Subcutaneous abdominal adipose tissue (tissue), 5 donors: ENCODE measurements at regions not wholly inside any gene's neighbourhood (a gene's known extent, or its start where the extent isn't known, plus 50 kb on each side); places are given as distances from the start of the nearest gene placed in this dataset.
"Not testable (repeated sequence)": the region's sequence is repeated elsewhere in the genome, so short reads cannot be mapped to it uniquely, and the experiment has no call there.

Source experiments
- H3K27ac ChIP-seq: one replicate; pipeline ENCODE4 v1.7.0; 2013; ENCODE audit warnings: low read depth, mild to moderate bottlenecking, inconsistent platforms, low read length, moderate library complexity
- H3K27me3 ChIP-seq, 5 donors: one replicate each; pipeline ENCODE4 v1.7.0; 2013; ENCODE audit warnings: low read length in 5 of 5, inconsistent platforms in 1 of 5; ENCODE audit not compliant: control insufficient read depth in 5 of 5, insufficient read depth in 4 of 5
- H3K36me3 ChIP-seq, 5 donors: one replicate each; pipeline ENCODE4 v1.7.0; 2013; ENCODE audit warnings: low read length in 5 of 5; ENCODE audit not compliant: control insufficient read depth in 5 of 5, insufficient read depth in 5 of 5
- H3K4me1 ChIP-seq, 5 donors: one replicate each; pipeline ENCODE4 v1.7.0; 2013; ENCODE audit warnings: low read length in 5 of 5, mild to moderate bottlenecking in 3 of 5, moderate library complexity in 1 of 5; ENCODE audit not compliant: control insufficient read depth in 5 of 5, insufficient read depth in 5 of 5
- H3K4me3 ChIP-seq, 5 donors: one replicate each; pipeline ENCODE4 v1.7.0; 2013; ENCODE audit warnings: low read length in 5 of 5, low read depth in 1 of 5
- H3K9ac ChIP-seq, 5 donors: one replicate each; pipeline ENCODE4 v1.7.0; 2013; ENCODE audit warnings: low read length in 5 of 5, mild to moderate bottlenecking in 4 of 5, moderate library complexity in 3 of 5
- H3K9me3 ChIP-seq, 5 donors: one replicate each; pipeline ENCODE4 v1.7.0; 2013; ENCODE audit warnings: low read length in 5 of 5; ENCODE audit not compliant: control insufficient read depth in 5 of 5
- donor health status: healthy.
- donor health status: healthy.
- donor health status: healthy.
- donor health status: healthy.
- donor health status: healthy.

DNA sequence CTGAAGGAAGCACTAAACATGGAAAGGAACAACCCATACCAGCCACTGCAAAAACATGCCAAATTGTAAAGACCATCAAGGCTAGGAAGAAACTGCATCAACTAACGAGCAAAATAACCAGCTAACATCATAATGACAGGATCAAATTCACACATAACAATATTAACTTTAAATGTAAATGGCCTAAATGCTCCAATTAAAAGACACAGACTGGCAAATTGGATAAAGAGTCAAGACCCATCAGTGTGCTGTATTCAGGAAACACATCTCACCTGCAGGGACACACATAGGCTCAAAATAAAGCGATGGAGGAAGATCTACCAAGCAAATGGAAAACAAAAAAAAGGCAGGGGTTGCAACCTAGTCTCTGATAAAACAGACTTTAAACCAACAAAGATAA is 113.5 kb upstream of the DLG1 start:
- H3K4me1 ChIP-seq, H3K27ac ChIP-seq, H3K4me3 ChIP-seq, H3K36me3 ChIP-seq, H3K27me3 ChIP-seq, H3K9me3 ChIP-seq, H3K9ac ChIP-seq: not testable (repeated sequence)

DNA sequence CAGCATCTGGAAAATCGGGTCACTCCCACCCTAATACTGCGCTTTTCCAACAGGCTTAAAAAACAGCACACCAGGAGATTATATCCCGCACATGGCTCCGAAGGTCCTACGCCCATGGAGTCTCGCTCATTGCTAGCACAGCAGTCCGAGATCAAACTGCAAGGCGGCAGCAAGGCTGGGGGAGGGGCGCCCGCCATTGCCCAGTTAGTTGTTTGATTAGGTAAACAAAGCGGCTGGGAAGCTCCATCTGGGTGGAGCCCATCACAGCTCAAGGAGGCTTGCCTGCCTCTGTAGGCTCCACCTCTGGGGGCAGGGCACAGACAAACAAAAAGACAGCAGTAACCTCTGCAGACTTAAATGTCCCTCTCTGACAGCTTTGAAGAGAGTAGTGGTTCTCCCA is 111.8 kb upstream of the DLG1 start:
- H3K36me3 ChIP-seq, H3K9ac ChIP-seq, H3K4me3 ChIP-seq, H3K9me3 ChIP-seq, H3K27me3 ChIP-seq, H3K27ac ChIP-seq, H3K4me1 ChIP-seq: not testable (repeated sequence)

GRCh38 chr3:197408177-197408957 is 110.0 kb upstream of the DLG1 start:
- H3K27ac ChIP-seq = no peak overlapping the region
- H3K9me3 ChIP-seq = no peaks in the 10 kb centered on the region
- peaks cover 0 to 4% (median 0%) of the 10 kb centered on the region in 5 donors for H3K27me3 ChIP-seq
- H3K36me3 ChIP-seq = no peaks in the 10 kb centered on the region
- no peaks in the 10 kb centered on the region for H3K4me1 ChIP-seq
- H3K4me3 ChIP-seq = no peak overlapping the region
- no peak overlapping the region for H3K9ac ChIP-seq

- no peak overlapping the region for H3K4me3 ChIP-seq
- H3K9me3 ChIP-seq = no peaks in the 10 kb centered on the region
- H3K4me1 ChIP-seq = no peaks in the 10 kb centered on the region
- H3K27me3 ChIP-seq = peaks cover 0 to 7% (median 0%) of the 10 kb centered on the region in 5 donors
- H3K27ac ChIP-seq = no peak overlapping the region
- H3K9ac ChIP-seq = no peak overlapping the region
- no peaks in the 10 kb centered on the region for H3K36me3 ChIP-seq
Measured at GRCh38 chr3:197407526-197407925, 109.1 kb upstream of the DLG1 start.

DNA sequence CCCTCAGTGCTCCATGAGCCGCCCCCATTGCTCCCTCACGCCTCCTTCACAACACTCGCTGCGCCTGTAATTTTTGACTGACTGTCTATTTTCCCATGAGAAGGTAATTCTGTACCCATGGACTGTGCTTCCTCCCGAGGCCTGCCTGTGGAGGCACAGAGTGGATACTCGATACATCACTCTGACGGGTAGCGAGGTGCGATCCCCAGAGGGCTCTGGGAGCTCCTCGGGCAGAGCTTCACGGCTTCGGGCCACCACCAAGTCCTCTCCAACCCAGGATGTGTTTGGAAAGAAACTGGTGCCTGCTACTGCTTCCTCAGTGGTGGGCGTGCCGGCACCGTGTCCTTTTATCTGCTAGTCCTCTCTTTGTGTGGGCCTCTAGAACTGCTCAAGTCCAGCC is 108.6 kb upstream of the DLG1 start:
- H3K9ac ChIP-seq = no peak overlapping the region
- no peaks in the 10 kb centered on the region for H3K9me3 ChIP-seq
- H3K36me3 ChIP-seq = no peaks in the 10 kb centered on the region
- no peaks in the 10 kb centered on the region for H3K4me1 ChIP-seq
- H3K27ac ChIP-seq = no peak overlapping the region
- no peak overlapping the region for H3K4me3 ChIP-seq
- peaks cover 0 to 7% (median 0%) of the 10 kb centered on the region in 5 donors for H3K27me3 ChIP-seq

DNA sequence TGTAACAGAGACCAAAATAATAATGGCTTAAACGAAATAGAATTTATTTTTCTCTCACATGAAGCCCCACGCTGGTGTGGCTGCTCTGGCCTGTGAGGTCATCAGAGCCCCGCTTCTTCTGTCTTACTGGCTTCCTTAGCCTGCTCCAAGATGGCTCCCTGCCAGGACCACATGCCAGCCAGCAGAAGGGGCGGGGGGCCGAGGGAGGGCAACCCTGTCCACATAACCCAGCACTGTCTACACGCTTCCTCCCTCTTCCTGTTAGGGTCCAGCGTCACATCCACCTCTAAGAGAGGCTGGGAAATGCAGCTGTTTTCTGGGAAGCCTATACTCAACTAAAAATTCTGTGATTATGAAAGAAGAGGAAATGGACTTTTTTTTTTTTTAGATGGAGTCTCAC is 107.9 kb upstream of the DLG1 start:
- H3K4me1 ChIP-seq = no peaks in the 10 kb centered on the region
- H3K36me3 ChIP-seq = no peaks in the 10 kb centered on the region
- H3K27ac ChIP-seq = no peak overlapping the region
- H3K27me3 ChIP-seq = peaks cover 0 to 7% (median 0%) of the 10 kb centered on the region in 5 donors
- no peaks in the 10 kb centered on the region for H3K9me3 ChIP-seq
- no peak overlapping the region for H3K9ac ChIP-seq
- H3K4me3 ChIP-seq = no peak overlapping the region

GRCh38 chr3:197404754-197405153 is 106.3 kb upstream of the DLG1 start:
- H3K4me1 ChIP-seq = no peaks in the 10 kb centered on the region
- no peaks in the 10 kb centered on the region for H3K9me3 ChIP-seq
- no peak overlapping the region for H3K4me3 ChIP-seq
- no peak overlapping the region for H3K27ac ChIP-seq
- no peaks in the 10 kb centered on the region for H3K36me3 ChIP-seq
- no peak overlapping the region for H3K9ac ChIP-seq
- peaks cover 0 to 7% (median 0%) of the 10 kb centered on the region in 5 donors for H3K27me3 ChIP-seq

- Histone ChIP-seq H3K4me3 (no peak overlapping the region), H3K36me3 (no peaks in the 10 kb centered on the region), H3K27me3 (peaks cover 0 to 7% (median 0%) of the 10 kb centered on the region in 5 donors), H3K27ac (no peak overlapping the region), H3K4me1 (no peaks in the 10 kb centered on the region), H3K9me3 (no peaks in the 10 kb centered on the region), H3K9ac (no peak overlapping the region)
Measured at GRCh38 chr3:197404030-197404429, 105.6 kb upstream of the DLG1 start.

GRCh38 chr3:197402401-197402800 is 104.0 kb upstream of the DLG1 start:
- H3K36me3 ChIP-seq, H3K9me3 ChIP-seq, H3K4me1 ChIP-seq, H3K27ac ChIP-seq, H3K27me3 ChIP-seq, H3K9ac ChIP-seq, H3K4me3 ChIP-seq: not testable (repeated sequence)

GRCh38 chr3:197399486-197399885 is 101.1 kb upstream of the DLG1 start:
- Histone ChIP-seq H3K27ac (no peak overlapping the region), H3K36me3 (no peaks in the 10 kb centered on the region), H3K9ac (no peak overlapping the region), H3K4me1 (peaks cover 0 to 7% (median 5%) of the 10 kb centered on the region in 5 donors), H3K27me3 (peaks cover 0 to 7% (median 0%) of the 10 kb centered on the region in 5 donors), H3K9me3 (no peaks in the 10 kb centered on the region), H3K4me3 (no peak overlapping the region)
